ENCODE measurements at regions not wholly inside any gene's neighbourhood (a gene's known extent, or its start where the extent isn't known, plus 50 kb on each side); places are given as distances from the start of the nearest gene placed in this dataset.

- no peak for TF ChIP-seq CREB1 (IDR thresholded peaks at IDR 0.05; ENCODE audit: low read depth)
- TF ChIP-seq EP300 (IDR thresholded peaks at IDR 0.05; ENCODE audit: borderline replicate concordance): no peak
- TF ChIP-seq REST (IDR thresholded peaks at IDR 0.05; ENCODE audit: low read depth): no peak
- no peak for TF ChIP-seq NFIC (IDR thresholded peaks at IDR 0.05)
- TF ChIP-seq RAD21 (IDR thresholded peaks at IDR 0.05; ENCODE audit: low read depth): no peak
- no peak for TF ChIP-seq YY1 (IDR thresholded peaks at IDR 0.05; ENCODE audit: low read depth)
- TF ChIP-seq MAX (IDR thresholded peaks at IDR 0.05): no peak
- no peak for TF ChIP-seq TAF1 (IDR thresholded peaks at IDR 0.05; ENCODE audit: low read depth)
- TF ChIP-seq TEAD4 (IDR thresholded peaks at IDR 0.05): no peak
- TF ChIP-seq CEBPB (IDR thresholded peaks at IDR 0.05): no peak
These were observed 346.6 kb upstream of the SPRED2 start for GRCh38 chr2:65779021-65779420.
